Endodermal cell (in vitro differentiated cells): ENCODE measurements at regions not wholly inside any gene's neighbourhood (a gene's known extent, or its start where the extent isn't known, plus 50 kb on each side); places are given as distances from the start of the nearest gene placed in this dataset.

Experiments
- DNase-seq: peaks from one replicate; pipeline ENCODE4 v3.0.0-alpha.2; 2017
- H3K27ac ChIP-seq: 2 replicates; pipeline ENCODE4 v1.5.1; 2013; ENCODE audit warnings: mild to moderate bottlenecking, low read depth, low read length, moderate library complexity
- H3K27me3 ChIP-seq: 2 replicates; pipeline ENCODE4 v1.6.1; 2013; ENCODE audit warnings: mild to moderate bottlenecking, low read length, moderate library complexity; ENCODE audit not compliant: insufficient read depth, control insufficient read depth, poor library complexity, severe bottlenecking
- H3K36me3 ChIP-seq: 2 replicates; pipeline ENCODE4 v1.7.0; 2013; ENCODE audit warnings: mild to moderate bottlenecking, low read length, moderate library complexity; ENCODE audit not compliant: control insufficient read depth, insufficient read depth
- H3K4me1 ChIP-seq: one replicate; pipeline ENCODE4 v1.7.0; 2013; ENCODE audit warnings: low read length; ENCODE audit not compliant: control insufficient read depth, insufficient read depth
- H3K4me3 ChIP-seq: 2 replicates; pipeline ENCODE4 v1.5.1; 2013; ENCODE audit warnings: mild to moderate bottlenecking, low read length, moderate library complexity
- H3K9ac ChIP-seq: 2 replicates; pipeline ENCODE4 v1.6.1; 2013; ENCODE audit warnings: mild to moderate bottlenecking, low read length, moderate library complexity; ENCODE audit not compliant: poor library complexity, severe bottlenecking; ENCODE audit errors: extremely low read depth
- H3K9me3 ChIP-seq: 2 replicates; pipeline ENCODE4 v1.6.1; 2013; ENCODE audit warnings: mild to moderate bottlenecking, low read length, moderate library complexity; ENCODE audit not compliant: control insufficient read depth
- H3K27ac Mint-ChIP-seq: 2 replicates; pipeline ENCODE4 v1.8.0; 2020; ENCODE audit warnings: mixed read lengths
- H3K27me3 Mint-ChIP-seq: 2 replicates; pipeline ENCODE4 v1.8.0; 2021; ENCODE audit warnings: mild to moderate bottlenecking, mixed read lengths; ENCODE audit not compliant: insufficient read depth
- H3K36me3 Mint-ChIP-seq: 2 replicates; pipeline ENCODE4 v1.8.0; 2020; ENCODE audit warnings: low read depth, mixed read lengths
- H3K4me1 Mint-ChIP-seq: 2 replicates; pipeline ENCODE4 v1.8.0; 2020; ENCODE audit warnings: mixed read lengths
- H3K4me3 Mint-ChIP-seq: 2 replicates; pipeline ENCODE4 v1.8.0; 2020; ENCODE audit warnings: mild to moderate bottlenecking, moderate library complexity, mixed read lengths
- H3K9me3 Mint-ChIP-seq: 2 replicates; pipeline ENCODE4 v1.8.0; 2020; ENCODE audit warnings: mild to moderate bottlenecking, mixed read lengths
- WGBS, 2 experiments: methylation state at CpG; one replicate each; pipeline versions ENCODE4 v1.1.5 to v1.1.7; 2013; ENCODE audit warnings: missing lambda C conversion rate in 2 of 2, mixed read lengths in 1 of 2; ENCODE audit not compliant: insufficient coverage in 1 of 2, insufficient read length in 1 of 2; 5-methylcytosine and 5-hydroxymethylcytosine counted together
- TF ChIP-seq, protein P1 (sequence below): fragments of 200-600 bp; sonication (generic); conservative IDR thresholded peaks from 2 replicates; pipeline ENCODE4 v1.5.0; 2021; ENCODE audit warnings: antibody characterized with exemption, mild to moderate bottlenecking

DNA sequence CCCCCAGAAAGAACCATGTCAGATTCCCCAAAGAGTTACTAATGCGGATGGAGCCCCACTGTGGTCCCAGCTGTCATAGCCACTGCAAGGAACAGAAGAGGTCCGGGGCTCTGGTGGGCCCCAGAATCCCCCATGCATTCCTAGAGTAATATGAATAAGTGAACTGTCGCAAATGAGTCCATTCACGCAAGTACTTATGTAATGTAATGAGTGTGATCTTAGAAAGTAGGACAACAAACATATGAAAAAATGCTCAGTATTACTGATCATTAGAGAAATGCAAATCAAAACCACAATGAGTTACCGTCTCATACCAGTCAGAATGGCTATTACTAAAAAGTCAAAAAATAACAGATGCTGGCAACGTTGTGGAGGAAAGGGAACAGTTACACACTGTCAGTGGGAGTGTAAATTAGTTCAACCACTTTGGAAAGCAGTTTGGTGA, 141.5 kb upstream of the RBPJ start:
- Histone ChIP-seq H3K36me3 (no peaks in the 10 kb centered on the region), H3K27me3 (no peaks in the 10 kb centered on the region), H3K4me3 (no peak overlapping the region), H3K4me1 (peaks cover 6% of the 10 kb centered on the region), H3K9ac (no peak overlapping the region), H3K9me3 (no peaks in the 10 kb centered on the region), H3K27ac (no peak overlapping the region)
- 94 to 100% methylated on average over 4 to 6 of the region's 6 CpGs for WGBS, 2 experiments
- TF ChIP-seq, protein P1, sequence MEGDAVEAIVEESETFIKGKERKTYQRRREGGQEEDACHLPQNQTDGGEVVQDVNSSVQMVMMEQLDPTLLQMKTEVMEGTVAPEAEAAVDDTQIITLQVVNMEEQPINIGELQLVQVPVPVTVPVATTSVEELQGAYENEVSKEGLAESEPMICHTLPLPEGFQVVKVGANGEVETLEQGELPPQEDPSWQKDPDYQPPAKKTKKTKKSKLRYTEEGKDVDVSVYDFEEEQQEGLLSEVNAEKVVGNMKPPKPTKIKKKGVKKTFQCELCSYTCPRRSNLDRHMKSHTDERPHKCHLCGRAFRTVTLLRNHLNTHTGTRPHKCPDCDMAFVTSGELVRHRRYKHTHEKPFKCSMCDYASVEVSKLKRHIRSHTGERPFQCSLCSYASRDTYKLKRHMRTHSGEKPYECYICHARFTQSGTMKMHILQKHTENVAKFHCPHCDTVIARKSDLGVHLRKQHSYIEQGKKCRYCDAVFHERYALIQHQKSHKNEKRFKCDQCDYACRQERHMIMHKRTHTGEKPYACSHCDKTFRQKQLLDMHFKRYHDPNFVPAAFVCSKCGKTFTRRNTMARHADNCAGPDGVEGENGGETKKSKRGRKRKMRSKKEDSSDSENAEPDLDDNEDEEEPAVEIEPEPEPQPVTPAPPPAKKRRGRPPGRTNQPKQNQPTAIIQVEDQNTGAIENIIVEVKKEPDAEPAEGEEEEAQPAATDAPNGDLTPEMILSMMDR = no peak
- no peaks in the 10 kb centered on the region for H3K9me3 Mint-ChIP-seq
- DNase-seq = no peak
- H3K27me3 Mint-ChIP-seq = no peaks in the 10 kb centered on the region
- no peak overlapping the region for H3K27ac Mint-ChIP-seq
- peaks cover 10% of the 10 kb centered on the region for H3K4me1 Mint-ChIP-seq
- no peak overlapping the region for H3K4me3 Mint-ChIP-seq
- no peaks in the 10 kb centered on the region for H3K36me3 Mint-ChIP-seq

DNA sequence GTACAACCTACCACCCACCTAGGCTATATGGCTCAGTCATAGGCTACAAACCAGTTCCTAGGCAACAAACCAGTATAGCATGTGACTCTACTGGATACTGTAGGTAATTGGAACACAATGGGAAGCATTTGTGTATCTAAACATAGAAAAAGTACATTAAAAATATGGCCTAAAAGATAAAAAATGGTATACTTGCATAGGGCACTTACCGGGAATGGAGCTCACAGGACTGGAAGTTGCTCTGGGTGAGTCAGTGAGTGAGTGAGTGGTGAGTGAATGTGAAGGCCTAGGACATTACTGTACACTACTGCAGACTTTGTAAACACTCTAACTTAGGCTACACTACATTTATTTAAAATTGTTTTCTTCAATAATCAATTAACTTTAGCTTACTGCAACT, 139.2 kb upstream of the RBPJ start:
- H3K9ac ChIP-seq = no peak overlapping the region
- no peaks in the 10 kb centered on the region for H3K4me1 ChIP-seq
- Mint-ChIP-seq H3K4me1 (peaks cover 3% of the 10 kb centered on the region), H3K36me3 (no peaks in the 10 kb centered on the region), H3K9me3 (no peaks in the 10 kb centered on the region), H3K27me3 (no peaks in the 10 kb centered on the region), H3K27ac (no peak overlapping the region), H3K4me3 (no peak overlapping the region)
- no peaks in the 10 kb centered on the region for H3K9me3 ChIP-seq
- no peaks in the 10 kb centered on the region for H3K36me3 ChIP-seq
- H3K27me3 ChIP-seq = no peaks in the 10 kb centered on the region
- 100% methylated on average over 1 of the region's 1 CpG; no CpG with 5 or more reads in 1 of the 2 experiments for WGBS, 2 experiments
- TF ChIP-seq, protein P1 = no peak
- no peak overlapping the region for H3K27ac ChIP-seq
- no peak overlapping the region for H3K4me3 ChIP-seq
- no peak for DNase-seq

DNA sequence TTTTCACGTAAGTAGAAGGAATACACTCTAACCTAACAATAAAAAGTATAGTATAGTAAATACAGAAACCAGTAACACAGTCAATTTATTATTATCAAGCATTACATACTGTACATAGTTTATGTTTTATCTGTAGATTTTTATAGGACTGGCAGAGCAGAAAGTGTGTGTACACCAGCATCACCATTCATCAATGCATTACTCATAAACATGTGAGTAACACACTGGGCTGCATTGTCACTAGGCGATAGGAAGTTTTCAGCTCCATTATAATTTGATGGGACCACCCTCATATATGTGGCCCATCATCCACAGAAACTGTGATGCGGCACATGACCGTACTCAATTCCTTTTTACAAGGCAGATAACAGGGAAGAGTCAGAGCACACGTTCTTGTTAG, 137.8 kb upstream of the RBPJ start:
- Mint-ChIP-seq H3K36me3 (no peaks in the 10 kb centered on the region), H3K27ac (no peak overlapping the region), H3K27me3 (no peaks in the 10 kb centered on the region), H3K9me3 (no peaks in the 10 kb centered on the region), H3K4me1 (peaks cover 2% of the 10 kb centered on the region), H3K4me3 (no peak overlapping the region)
- no peak overlapping the region for H3K9ac ChIP-seq
- H3K27ac ChIP-seq = no peak overlapping the region
- 93 to 94% methylated on average over 4 of the region's 5 CpGs for WGBS, 2 experiments
- DNase-seq = no peak
- no peaks in the 10 kb centered on the region for H3K9me3 ChIP-seq
- no peak overlapping the region for H3K4me3 ChIP-seq
- TF ChIP-seq, protein P1 = no peak
- no peaks in the 10 kb centered on the region for H3K27me3 ChIP-seq
- no peaks in the 10 kb centered on the region for H3K4me1 ChIP-seq
- no peaks in the 10 kb centered on the region for H3K36me3 ChIP-seq
